ENCODE measurements at regions not wholly inside any gene's neighbourhood (a gene's known extent, or its start where the extent isn't known, plus 50 kb on each side); places are given as distances from the start of the nearest gene placed in this dataset.

DNA sequence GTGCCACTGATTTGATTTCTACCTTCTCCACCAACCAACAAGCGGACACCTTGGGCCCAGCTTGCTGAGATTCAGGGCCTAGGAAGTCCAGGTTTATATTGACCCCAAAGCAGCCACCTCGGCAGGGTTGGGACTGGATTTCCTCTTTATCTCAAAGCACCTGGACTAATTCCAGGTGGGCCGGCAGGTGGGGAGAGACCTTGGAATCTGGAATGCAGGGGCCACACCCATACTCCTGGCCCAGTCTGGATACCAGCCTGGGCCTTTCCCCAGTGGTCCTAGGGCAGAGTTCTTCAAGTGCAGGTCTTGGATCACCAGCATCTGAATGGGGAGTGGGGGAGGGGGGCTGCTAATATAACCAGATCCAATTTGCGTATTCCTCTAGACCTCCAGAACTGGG lies 93.1 kb downstream of the PCDH1 start:
- H4K20me1 ChIP-seq (ENCODE audit: insufficient read depth, low read length) = no peaks in the 10 kb centered on the region
- no peaks in the 10 kb centered on the region for H3K79me2 ChIP-seq (ENCODE audit: insufficient read depth, low read depth, low read length)
- no peak for DNase-seq (ENCODE audit: low spot score)
- H2AFZ ChIP-seq (ENCODE audit: low read length) = no peak overlapping the region
- ChIA-PET CTCF (ENCODE audit: unreplicated experiment) (no interaction called here), POLR2A (no interaction called here)
- H3K4me1 ChIP-seq (ENCODE audit: insufficient read depth, low read length, poor library complexity, severe bottlenecking) = no peaks in the 10 kb centered on the region
- intact Hi-C loops (cut with micrococcal nuclease; ENCODE audit: unreplicated experiment) = no loop called here
- H3K9me3 ChIP-seq (ENCODE audit: low read length) = no peaks in the 10 kb centered on the region
- no peak overlapping the region for H3K4me2 ChIP-seq (ENCODE audit: low read length)
- H3K9me2 ChIP-seq (ENCODE audit: insufficient read depth, low read length) = no peaks in the 10 kb centered on the region
- no peak for TF ChIP-seq EZH2phosphoT487 (IDR thresholded peaks at IDR 0.05; ENCODE audit: borderline replicate concordance, low read depth, low read length)
- TF ChIP-seq, protein P1, sequence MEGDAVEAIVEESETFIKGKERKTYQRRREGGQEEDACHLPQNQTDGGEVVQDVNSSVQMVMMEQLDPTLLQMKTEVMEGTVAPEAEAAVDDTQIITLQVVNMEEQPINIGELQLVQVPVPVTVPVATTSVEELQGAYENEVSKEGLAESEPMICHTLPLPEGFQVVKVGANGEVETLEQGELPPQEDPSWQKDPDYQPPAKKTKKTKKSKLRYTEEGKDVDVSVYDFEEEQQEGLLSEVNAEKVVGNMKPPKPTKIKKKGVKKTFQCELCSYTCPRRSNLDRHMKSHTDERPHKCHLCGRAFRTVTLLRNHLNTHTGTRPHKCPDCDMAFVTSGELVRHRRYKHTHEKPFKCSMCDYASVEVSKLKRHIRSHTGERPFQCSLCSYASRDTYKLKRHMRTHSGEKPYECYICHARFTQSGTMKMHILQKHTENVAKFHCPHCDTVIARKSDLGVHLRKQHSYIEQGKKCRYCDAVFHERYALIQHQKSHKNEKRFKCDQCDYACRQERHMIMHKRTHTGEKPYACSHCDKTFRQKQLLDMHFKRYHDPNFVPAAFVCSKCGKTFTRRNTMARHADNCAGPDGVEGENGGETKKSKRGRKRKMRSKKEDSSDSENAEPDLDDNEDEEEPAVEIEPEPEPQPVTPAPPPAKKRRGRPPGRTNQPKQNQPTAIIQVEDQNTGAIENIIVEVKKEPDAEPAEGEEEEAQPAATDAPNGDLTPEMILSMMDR (conservative IDR thresholded peaks at IDR 0.05; ENCODE audit: low read length) = no peak
- H3K27ac ChIP-seq (ENCODE audit: low read depth, low read length, poor library complexity, severe bottlenecking) = no peak overlapping the region
- no peaks in the 10 kb centered on the region for H3K36me3 ChIP-seq (ENCODE audit: insufficient read depth, low read length)
- no TSS peak for BruUV-seq (replicated peaks)
- no peak overlapping the region for H3K4me3 ChIP-seq (ENCODE audit: low read depth, low read length, poor library complexity, severe bottlenecking)

DNA sequence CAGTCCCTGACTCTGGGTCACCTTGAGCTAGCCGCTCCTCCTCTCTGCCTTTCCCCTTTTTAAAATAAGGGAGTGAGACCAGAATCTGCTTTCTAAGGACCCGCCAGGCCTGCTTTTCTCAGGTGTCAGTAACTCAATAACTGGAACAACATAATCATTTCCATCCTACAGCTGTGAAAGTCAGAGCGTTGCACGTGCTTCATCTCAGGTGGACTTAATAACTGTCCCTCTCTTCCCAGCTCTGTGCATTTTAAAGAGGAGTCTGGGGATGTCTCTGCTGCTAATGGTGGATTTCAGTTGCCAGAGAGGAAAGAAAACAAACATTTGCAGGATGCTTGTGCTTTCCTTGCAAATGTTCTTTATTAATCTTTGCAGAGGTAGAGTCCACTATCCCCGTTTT lies 93.7 kb downstream of the PCDH1 start:
- ChIA-PET POLR2A (no interaction called here), CTCF (ENCODE audit: unreplicated experiment) (no interaction called here)
- no peak overlapping the region for H2AFZ ChIP-seq (ENCODE audit: low read length)
- no peaks in the 10 kb centered on the region for H3K9me2 ChIP-seq (ENCODE audit: insufficient read depth, low read length)
- peaks cover 1% of the 10 kb centered on the region for H3K4me1 ChIP-seq (ENCODE audit: insufficient read depth, low read length, poor library complexity, severe bottlenecking)
- TF ChIP-seq EZH2phosphoT487 (IDR thresholded peaks at IDR 0.05; ENCODE audit: borderline replicate concordance, low read depth, low read length) = no peak
- TF ChIP-seq, protein P1 (conservative IDR thresholded peaks at IDR 0.05; ENCODE audit: low read length) = no peak
- H4K20me1 ChIP-seq (ENCODE audit: insufficient read depth, low read length) = no peaks in the 10 kb centered on the region
- DNase-seq (ENCODE audit: low spot score) = no peak
- intact Hi-C loops (cut with micrococcal nuclease; ENCODE audit: unreplicated experiment) = no loop called here
- BruUV-seq (replicated peaks) = no TSS peak
- H3K36me3 ChIP-seq (ENCODE audit: insufficient read depth, low read length) = no peaks in the 10 kb centered on the region
- H3K9me3 ChIP-seq (ENCODE audit: low read length) = no peaks in the 10 kb centered on the region
- H3K79me2 ChIP-seq (ENCODE audit: insufficient read depth, low read depth, low read length) = no peaks in the 10 kb centered on the region
- no peak overlapping the region for H3K4me3 ChIP-seq (ENCODE audit: low read depth, low read length, poor library complexity, severe bottlenecking)
- H3K27ac ChIP-seq (ENCODE audit: low read depth, low read length, poor library complexity, severe bottlenecking) = no peak overlapping the region
- no peak overlapping the region for H3K4me2 ChIP-seq (ENCODE audit: low read length)

DNA sequence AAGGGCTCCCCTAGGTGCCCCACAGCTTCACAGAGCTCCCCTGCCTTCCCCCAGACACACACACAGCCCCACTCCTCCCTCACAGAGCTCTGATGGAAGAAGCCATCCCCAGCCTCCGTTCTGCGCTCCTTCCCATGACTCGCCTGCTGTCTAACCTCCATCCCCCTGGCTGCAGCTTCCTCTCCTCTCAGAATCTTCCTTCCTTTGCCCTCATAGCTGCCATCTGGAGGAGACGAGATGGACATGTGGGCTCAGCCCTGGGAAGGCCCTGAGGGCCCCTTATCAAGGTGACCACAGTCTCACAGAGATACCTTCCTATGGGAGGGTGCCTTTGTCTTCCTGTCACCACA lies 94.3 kb downstream of the PCDH1 start:
- H4K20me1 ChIP-seq (ENCODE audit: insufficient read depth, low read length) = no peaks in the 10 kb centered on the region
- H3K9me3 ChIP-seq (ENCODE audit: low read length) = no peaks in the 10 kb centered on the region
- no peak overlapping the region for H2AFZ ChIP-seq (ENCODE audit: low read length)
- H3K4me1 ChIP-seq (ENCODE audit: insufficient read depth, low read length, poor library complexity, severe bottlenecking) = peaks cover 4% of the 10 kb centered on the region
- no peak for DNase-seq (ENCODE audit: low spot score)
- intact Hi-C loops (cut with micrococcal nuclease; ENCODE audit: unreplicated experiment) = no loop called here
- TF ChIP-seq EZH2phosphoT487 (IDR thresholded peaks at IDR 0.05; ENCODE audit: borderline replicate concordance, low read depth, low read length) = no peak
- TF ChIP-seq, protein P1 (conservative IDR thresholded peaks at IDR 0.05; ENCODE audit: low read length) = no peak
- no peak overlapping the region for H3K27ac ChIP-seq (ENCODE audit: low read depth, low read length, poor library complexity, severe bottlenecking)
- CTCF ChIA-PET (ENCODE audit: unreplicated experiment) = interaction anchor here (0.6 kb wide), 1 partner anchor 132 kb away, joined by 5 read pairs; no protein-coding TSS in a partner anchor
- no peaks in the 10 kb centered on the region for H3K9me2 ChIP-seq (ENCODE audit: insufficient read depth, low read length)
- BruUV-seq (replicated peaks) = no TSS peak
- no peak overlapping the region for H3K4me3 ChIP-seq (ENCODE audit: low read depth, low read length, poor library complexity, severe bottlenecking)
- no peak overlapping the region for H3K4me2 ChIP-seq (ENCODE audit: low read length)
- POLR2A ChIA-PET = no interaction called here
- no peaks in the 10 kb centered on the region for H3K79me2 ChIP-seq (ENCODE audit: insufficient read depth, low read depth, low read length)
- no peaks in the 10 kb centered on the region for H3K36me3 ChIP-seq (ENCODE audit: insufficient read depth, low read length)
